ENCODE measurements at regions not wholly inside any gene's neighbourhood (a gene's known extent, or its start where the extent isn't known, plus 50 kb on each side); places are given as distances from the start of the nearest gene placed in this dataset.
"Not testable (repeated sequence)": the region's sequence is repeated elsewhere in the genome, so short reads cannot be mapped to it uniquely, and the experiment has no call there.

GRCh38 chr2:83323038-83323437 is 1136.0 kb downstream of the SUCLG1 start:
- intact Hi-C loops (cut with micrococcal nuclease), result no loop called here

GRCh38 chr2:83320053-83320452 is 1139.0 kb downstream of the SUCLG1 start:
- intact Hi-C loops (cut with micrococcal nuclease), result no loop called here

GRCh38 chr2:83305758-83306378 is 1153.2 kb downstream of the SUCLG1 start:
- intact Hi-C loops (cut with micrococcal nuclease), result no loop called here

GRCh38 chr2:83291083-83291482 is 1168.0 kb downstream of the SUCLG1 start:
- intact Hi-C loops (cut with micrococcal nuclease), result no loop called here

GRCh38 chr2:83282841-83283240 is 1176.2 kb downstream of the SUCLG1 start:
- intact Hi-C loops (cut with micrococcal nuclease), result no loop called here

GRCh38 chr2:83282043-83282795 is 1176.9 kb downstream of the SUCLG1 start:
- intact Hi-C loops (cut with micrococcal nuclease), result no loop called here

- intact Hi-C loops (cut with micrococcal nuclease), result no loop called here
These were observed 1178.7 kb downstream of the SUCLG1 start for GRCh38 chr2:83280391-83280790.

- intact Hi-C loops (cut with micrococcal nuclease), result no loop called here
These were observed 1185.8 kb downstream of the SUCLG1 start for GRCh38 chr2:83273322-83273721.

GRCh38 chr2:83261591-83262136 is 1197.4 kb downstream of the SUCLG1 start:
- intact Hi-C loops (cut with micrococcal nuclease), result no loop called here

- intact Hi-C loops (cut with micrococcal nuclease), result no loop called here
These were observed 1205.2 kb downstream of the SUCLG1 start for GRCh38 chr2:83253848-83254247.

GRCh38 chr2:83251321-83251872 is 1207.7 kb downstream of the SUCLG1 start:
- intact Hi-C loops (cut with micrococcal nuclease), result no loop called here

GRCh38 chr2:83245806-83246537 is 1213.1 kb downstream of the SUCLG1 start:
- intact Hi-C loops (cut with micrococcal nuclease), result not testable (repeated sequence)

GRCh38 chr2:83240611-83241010 is 1218.5 kb downstream of the SUCLG1 start:
- intact Hi-C loops (cut with micrococcal nuclease), result no loop called here

- intact Hi-C loops (cut with micrococcal nuclease), result no loop called here
These were observed 1221.0 kb downstream of the SUCLG1 start for GRCh38 chr2:83238111-83238510.

GRCh38 chr2:83234246-83234645 is 1224.8 kb downstream of the SUCLG1 start:
- intact Hi-C loops (cut with micrococcal nuclease), result no loop called here

- intact Hi-C loops (cut with micrococcal nuclease), result no loop called here
These were observed 1225.3 kb downstream of the SUCLG1 start for GRCh38 chr2:83233781-83234180.

GRCh38 chr2:83233326-83233725 is 1225.8 kb downstream of the SUCLG1 start:
- intact Hi-C loops (cut with micrococcal nuclease), result no loop called here

- intact Hi-C loops (cut with micrococcal nuclease), result no loop called here
These were observed 1229.6 kb downstream of the SUCLG1 start for GRCh38 chr2:83229443-83229842.

- intact Hi-C loops (cut with micrococcal nuclease), result no loop called here
These were observed 1234.4 kb downstream of the SUCLG1 start for GRCh38 chr2:83224591-83225200.

- intact Hi-C loops (cut with micrococcal nuclease), result no loop called here
These were observed 1237.8 kb downstream of the SUCLG1 start for GRCh38 chr2:83221258-83221657.

GRCh38 chr2:83217854-83218253 is 1241.2 kb downstream of the SUCLG1 start:
- intact Hi-C loops (cut with micrococcal nuclease), result no loop called here
